ENCODE measurements at regions not wholly inside any gene's neighbourhood (a gene's known extent, or its start where the extent isn't known, plus 50 kb on each side); places are given as distances from the start of the nearest gene placed in this dataset.

DNA sequence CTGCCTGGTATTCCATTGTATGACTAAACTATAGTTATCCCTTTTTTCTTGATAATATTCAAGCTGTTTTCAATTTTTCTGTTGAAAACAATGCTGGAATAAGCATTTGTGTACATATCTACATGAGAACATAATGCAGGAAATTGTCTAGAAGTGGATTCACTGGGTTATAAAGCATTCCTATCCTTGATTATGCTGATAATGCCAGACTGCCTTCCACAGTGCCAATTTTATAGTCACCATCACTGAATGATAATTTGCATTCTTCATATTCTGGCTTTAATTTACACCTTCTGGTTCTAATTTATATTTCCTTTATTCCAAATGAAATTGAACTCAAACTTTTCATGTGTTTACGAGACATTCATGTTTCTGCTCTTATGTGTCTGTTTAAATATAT lies 651.0 kb upstream of the PLXNA2 start:
- TF ChIP-seq, protein P1, sequence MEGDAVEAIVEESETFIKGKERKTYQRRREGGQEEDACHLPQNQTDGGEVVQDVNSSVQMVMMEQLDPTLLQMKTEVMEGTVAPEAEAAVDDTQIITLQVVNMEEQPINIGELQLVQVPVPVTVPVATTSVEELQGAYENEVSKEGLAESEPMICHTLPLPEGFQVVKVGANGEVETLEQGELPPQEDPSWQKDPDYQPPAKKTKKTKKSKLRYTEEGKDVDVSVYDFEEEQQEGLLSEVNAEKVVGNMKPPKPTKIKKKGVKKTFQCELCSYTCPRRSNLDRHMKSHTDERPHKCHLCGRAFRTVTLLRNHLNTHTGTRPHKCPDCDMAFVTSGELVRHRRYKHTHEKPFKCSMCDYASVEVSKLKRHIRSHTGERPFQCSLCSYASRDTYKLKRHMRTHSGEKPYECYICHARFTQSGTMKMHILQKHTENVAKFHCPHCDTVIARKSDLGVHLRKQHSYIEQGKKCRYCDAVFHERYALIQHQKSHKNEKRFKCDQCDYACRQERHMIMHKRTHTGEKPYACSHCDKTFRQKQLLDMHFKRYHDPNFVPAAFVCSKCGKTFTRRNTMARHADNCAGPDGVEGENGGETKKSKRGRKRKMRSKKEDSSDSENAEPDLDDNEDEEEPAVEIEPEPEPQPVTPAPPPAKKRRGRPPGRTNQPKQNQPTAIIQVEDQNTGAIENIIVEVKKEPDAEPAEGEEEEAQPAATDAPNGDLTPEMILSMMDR (IDR thresholded peaks at IDR 0.05): no peak
- TF ChIP-seq POLR2A (IDR thresholded peaks at IDR 0.05): no peak
